CD4-positive, alpha-beta T cell treated with Interleukin-17A for 4 hours (primary cell): ENCODE measurements at regions not wholly inside any gene's neighbourhood (a gene's known extent, or its start where the extent isn't known, plus 50 kb on each side); places are given as distances from the start of the nearest gene placed in this dataset.
"Not testable (repeated sequence)": the region's sequence is repeated elsewhere in the genome, so short reads cannot be mapped to it uniquely, and the experiment has no call there.

ENCODE experiments used
- DNase-seq: peaks from one replicate; pipeline ENCODE4 v3.0.0-alpha.2; 2020; ENCODE audit warnings: mixed read lengths

DNA sequence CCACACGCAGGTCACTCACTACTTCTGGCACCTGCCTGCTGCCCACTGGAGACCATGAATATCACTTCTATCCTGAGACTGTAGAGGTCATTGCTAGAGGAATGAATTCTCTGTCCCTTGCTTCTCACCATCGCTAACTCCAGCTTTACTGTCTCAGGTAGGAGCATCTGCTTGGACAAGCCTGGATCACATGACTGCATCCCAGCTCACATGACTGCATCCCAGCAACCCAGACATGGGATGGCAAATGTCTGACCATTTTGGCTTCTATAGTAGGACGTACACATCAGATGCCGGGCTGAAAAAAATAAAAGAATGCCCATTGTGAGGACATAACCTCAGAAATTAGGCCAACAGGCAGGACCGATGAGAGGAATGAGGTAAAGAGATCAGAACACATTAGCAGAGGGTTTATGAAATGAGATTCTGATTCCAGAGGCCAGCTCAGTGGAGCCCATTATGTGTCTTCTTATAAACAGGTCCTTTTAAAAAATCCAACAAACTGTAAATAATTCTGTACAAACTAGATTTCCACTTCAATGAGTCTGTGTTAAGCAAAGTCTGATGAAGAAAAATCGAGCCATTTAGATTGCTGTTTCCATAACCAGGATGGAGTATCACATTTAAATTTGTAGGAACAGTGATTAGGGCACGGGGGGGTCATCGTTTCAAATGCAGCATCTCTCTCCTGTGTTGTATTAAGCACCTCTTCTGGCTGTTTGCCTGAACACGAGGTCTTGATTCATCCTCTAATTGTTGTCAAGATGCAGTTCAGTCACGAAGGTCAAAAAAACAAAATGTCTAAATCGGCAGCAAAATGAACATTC is 126.7 kb downstream of the MTHFS start:
- no peak for DNase-seq

DNA sequence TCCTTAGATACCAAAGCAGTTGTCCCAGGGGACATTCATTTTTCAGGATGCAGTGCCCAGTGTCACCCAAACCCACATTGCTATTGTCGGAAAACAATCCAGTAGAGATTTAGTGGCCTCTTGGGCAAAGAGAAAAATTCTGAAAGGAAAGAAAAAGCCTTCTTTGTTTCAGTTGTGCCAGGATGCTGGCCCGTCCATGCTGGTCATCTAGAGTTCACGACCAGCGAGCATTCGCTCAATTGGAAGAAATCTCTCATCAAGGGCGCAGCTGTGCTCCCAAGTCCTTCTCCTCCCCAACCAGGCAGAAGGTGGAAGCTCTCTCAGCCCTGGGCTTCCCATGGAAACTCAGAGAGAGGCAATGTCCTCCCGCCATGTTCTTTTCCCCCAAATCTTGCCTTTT is 123.7 kb downstream of the MTHFS start:
- no peak for DNase-seq

DNA sequence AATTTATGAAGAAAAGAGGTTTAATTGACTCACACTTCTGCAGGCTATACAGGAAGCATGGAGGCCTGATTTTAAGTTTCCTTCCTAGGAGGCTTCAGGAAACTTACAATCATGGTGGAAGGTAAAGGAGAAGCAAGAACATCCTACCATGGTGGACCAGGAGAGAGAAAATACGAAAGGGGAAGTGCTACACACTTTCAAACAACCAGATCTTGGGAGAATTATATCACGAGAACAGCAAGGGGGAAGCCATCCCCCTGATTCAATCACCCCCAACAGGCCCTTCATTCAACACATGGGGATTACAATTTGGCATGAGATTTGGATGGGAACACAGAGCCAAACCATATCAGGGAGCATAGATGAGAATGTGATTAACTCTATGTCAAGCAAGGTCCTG is 121.0 kb downstream of the MTHFS start:
- DNase-seq, result no peak

DNA sequence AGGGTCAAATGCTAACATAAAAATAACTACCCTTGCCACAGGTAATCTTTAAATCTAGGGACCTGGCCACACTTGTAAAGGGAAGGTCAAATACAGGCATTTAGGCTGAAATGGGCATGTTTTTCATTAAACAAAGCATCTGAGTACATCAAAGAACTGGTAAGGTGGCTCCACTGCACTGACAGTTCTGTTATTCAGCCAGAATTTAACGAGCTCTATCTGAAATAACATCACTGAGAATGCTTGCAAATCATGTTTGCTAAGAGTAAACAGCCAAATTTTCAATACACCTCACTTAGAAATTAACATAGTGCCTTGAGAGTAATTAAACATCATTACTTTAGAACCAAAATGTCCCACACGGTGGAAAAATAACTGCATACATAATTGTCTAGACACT is 118.9 kb downstream of the MTHFS start:
- DNase-seq, result no peak

DNA sequence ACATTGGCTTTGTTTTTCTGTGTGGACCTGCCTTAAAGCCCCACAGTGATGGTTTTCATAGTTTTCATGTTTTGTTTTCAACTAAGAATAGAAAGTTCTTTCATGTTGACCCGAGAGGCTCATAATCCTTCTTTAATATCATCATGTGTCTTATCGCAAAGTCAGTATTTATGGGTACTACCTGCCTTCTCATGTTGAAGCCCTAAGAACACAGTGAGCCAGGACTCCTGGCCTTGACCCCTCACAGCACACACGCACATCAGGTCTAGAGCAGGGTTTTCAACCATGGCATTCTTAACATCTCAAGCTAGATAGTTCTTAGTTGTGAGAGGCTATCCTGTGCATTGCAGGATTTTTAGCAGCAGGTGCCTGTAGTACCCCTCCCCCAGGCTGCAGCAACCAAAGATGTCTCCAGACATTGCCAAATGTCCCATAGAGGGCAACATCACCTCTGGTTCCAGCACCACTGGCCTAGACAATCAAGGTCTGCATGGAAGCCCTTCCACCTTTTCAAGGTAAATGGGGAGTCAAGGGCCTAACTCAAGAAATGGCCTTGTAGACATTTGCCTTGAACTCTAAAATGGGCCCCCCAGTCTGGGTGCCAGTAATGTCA is 118.3 kb downstream of the MTHFS start:
- DNase-seq, result no peak

DNA sequence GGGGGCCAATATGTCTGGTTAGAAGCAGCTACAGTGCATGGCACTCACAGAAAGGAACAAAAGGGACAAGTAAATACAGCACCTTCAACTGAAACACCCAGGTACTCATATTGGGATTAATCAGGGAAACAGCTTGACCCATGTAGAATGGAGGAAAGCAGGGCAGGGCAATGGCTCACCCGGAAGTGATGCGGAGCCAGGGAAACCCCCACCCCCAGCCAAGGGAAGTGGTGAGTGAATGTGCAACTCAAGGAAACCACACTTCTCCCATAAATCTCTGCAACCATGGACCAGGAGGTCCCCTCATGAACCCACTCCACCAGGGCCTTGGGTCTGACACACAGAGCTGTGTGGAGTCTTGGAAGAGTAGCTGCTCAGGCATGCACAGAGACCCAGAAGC is 117.1 kb downstream of the MTHFS start:
- DNase-seq, result no peak

DNA sequence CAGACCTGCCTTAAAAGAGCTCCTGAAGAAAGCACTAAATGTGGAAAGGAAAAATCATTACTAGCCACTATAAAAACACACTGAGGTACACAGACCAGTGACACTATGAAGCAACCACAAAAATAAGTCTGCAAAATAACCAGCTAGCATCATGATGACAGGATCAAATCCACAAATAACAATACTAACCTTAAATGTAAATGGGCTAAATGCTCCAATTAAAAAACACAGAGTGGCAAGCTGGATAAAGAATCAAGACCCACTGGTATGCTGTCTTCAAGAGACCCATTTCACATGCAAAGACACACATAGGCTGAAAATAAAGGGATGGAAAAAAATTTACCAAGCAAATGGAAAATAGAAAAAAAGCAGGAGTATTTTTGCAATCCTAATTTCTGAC is 114.5 kb downstream of the MTHFS start:
- DNase-seq, result not testable (repeated sequence)
